Right lobe of liver (tissue), 4 donors: ENCODE measurements at regions not wholly inside any gene's neighbourhood (a gene's known extent, or its start where the extent isn't known, plus 50 kb on each side); places are given as distances from the start of the nearest gene placed in this dataset.

Experiments
- CTCF ChIP-seq, 4 donors: fragments of 200-600 bp in 3 of 4; fragments of 450-650 bp in 1 of 4; IDR thresholded peaks; one replicate each; pipeline versions ENCODE4 v1.5.1 to v1.8.0; 2016 to 2022; ENCODE audit warnings: antibody characterized with exemption in 4 of 4, mild to moderate bottlenecking in 2 of 4
- POLR2A ChIP-seq: fragments of 450-650 bp; IDR thresholded peaks from one replicate; pipeline ENCODE4 v1.6.1; 2017; ENCODE audit warnings: antibody characterized with exemption, mild to moderate bottlenecking
- donor health status: DM: no; HTN: no; CAD: no.
- donor health status: DM: no; HTN: no; CAD: no.
- donor health status: DM: no; HTN: yes; CAD: no.

- TF ChIP-seq CTCF (IDR thresholded peaks at IDR 0.05) (no peak), POLR2A (no peak)
Observed at GRCh38 chr2:161729-162128, 102.1 kb downstream of the SH3YL1 start.
